Fibroblast of mammary gland (primary cell): ENCODE measurements at regions not wholly inside any gene's neighbourhood (a gene's known extent, or its start where the extent isn't known, plus 50 kb on each side); places are given as distances from the start of the nearest gene placed in this dataset.
A peak's percentile ranks its signal among the peaks of the same experiment; 100 is the strongest.

Source experiments
- DNase-seq: peaks from one replicate; pipeline ENCODE4 v3.0.0-alpha.2; 2010; ENCODE audit warnings: low read depth
- H3K4me3 ChIP-seq: 2 replicates; pipeline ENCODE4 v1.5.1; 2011; ENCODE audit warnings: low read depth, mild to moderate bottlenecking, low read length, moderate library complexity; ENCODE audit not compliant: control insufficient read depth
- CTCF ChIP-seq: conservative IDR thresholded peaks from 2 replicates; pipeline ENCODE4 v1.5.1; 2011; ENCODE audit warnings: low read depth, low read length, inconsistent platforms; ENCODE audit not compliant: control insufficient read depth, insufficient read depth

GRCh38 chr5:173454361-173454735 lies 126.1 kb upstream of the STC2 start:
- no peak for TF ChIP-seq CTCF
- no peak overlapping the region for H3K4me3 ChIP-seq
- DNase-seq = peak; percentile 85

GRCh38 chr5:173453167-173453566 lies 125.0 kb upstream of the STC2 start:
- no peak for DNase-seq
- TF ChIP-seq CTCF = no peak
- H3K4me3 ChIP-seq = no peak overlapping the region

GRCh38 chr5:173452119-173452905 lies 124.1 kb upstream of the STC2 start:
- DNase-seq = peak; percentile 54
- no peak for TF ChIP-seq CTCF
- no peak overlapping the region for H3K4me3 ChIP-seq

GRCh38 chr5:173451651-173452050 lies 123.4 kb upstream of the STC2 start:
- TF ChIP-seq CTCF = no peak
- no peak overlapping the region for H3K4me3 ChIP-seq
- DNase-seq = no peak

- TF ChIP-seq CTCF = peak; percentile 48
- DNase-seq = peak; percentile 41
- H3K4me3 ChIP-seq = no peak overlapping the region
These were observed 122.8 kb upstream of the STC2 start for GRCh38 chr5:173451031-173451430.

- no peak for TF ChIP-seq CTCF
- no peak for DNase-seq
- H3K4me3 ChIP-seq = no peak overlapping the region
These were observed 122.0 kb upstream of the STC2 start for GRCh38 chr5:173450188-173450587.

- TF ChIP-seq CTCF = no peak
- DNase-seq = no peak
- no peak overlapping the region for H3K4me3 ChIP-seq
These were observed 120.6 kb upstream of the STC2 start for GRCh38 chr5:173448856-173449255.
